Parathyroid adenoma (tissue), 2 donors: ENCODE measurements at regions not wholly inside any gene's neighbourhood (a gene's known extent, or its start where the extent isn't known, plus 50 kb on each side); places are given as distances from the start of the nearest gene placed in this dataset.
"Not testable (repeated sequence)": the region's sequence is repeated elsewhere in the genome, so short reads cannot be mapped to it uniquely, and the experiment has no call there.

Experiments
- H2AFZ ChIP-seq: fragments of 300-600 bp; sonication (generic); one replicate; pipeline ENCODE4 v1.7.0; 2017; ENCODE audit warnings: antibody characterized with exemption, mild to moderate bottlenecking
- H3K27ac ChIP-seq: fragments of 300-600 bp; sonication (generic); one replicate; pipeline ENCODE4 v1.7.0; 2017
- H3K27me3 ChIP-seq: fragments of 300-600 bp; sonication (generic); one replicate; pipeline ENCODE4 v1.7.0; 2017; ENCODE audit warnings: low read length; ENCODE audit not compliant: control insufficient read depth, insufficient read depth
- H3K36me3 ChIP-seq: fragments of 300-600 bp; sonication (generic); one replicate; pipeline ENCODE4 v1.7.0; 2017; ENCODE audit warnings: low read length; ENCODE audit not compliant: control insufficient read depth, insufficient read depth
- H3K4me1 ChIP-seq: fragments of 300-600 bp; sonication (generic); one replicate; pipeline ENCODE4 v1.7.0; 2017; ENCODE audit warnings: control low read depth
- H3K4me2 ChIP-seq: fragments of 300-600 bp; sonication (generic); one replicate; pipeline ENCODE4 v1.7.0; 2017; ENCODE audit warnings: low read length
- H3K4me3 ChIP-seq: fragments of 300-600 bp; sonication (generic); one replicate; pipeline ENCODE4 v1.7.0; 2017; ENCODE audit warnings: low read depth, low read length
- H3K79me2 ChIP-seq: fragments of 300-600 bp; sonication (generic); one replicate; pipeline ENCODE4 v1.7.0; 2017; ENCODE audit warnings: control low read depth
- H3K9ac ChIP-seq: fragments of 300-600 bp; sonication (generic); one replicate; pipeline ENCODE4 v1.7.0; 2017; ENCODE audit warnings: mild to moderate bottlenecking
- H3K9me3 ChIP-seq: fragments of 300-600 bp; sonication (generic); one replicate; pipeline ENCODE4 v1.7.0; 2017; ENCODE audit warnings: low read length; ENCODE audit not compliant: control insufficient read depth
- CTCF ChIP-seq: fragments of 300-600 bp; sonication (generic); IDR thresholded peaks from one replicate; pipeline ENCODE4 v1.7.0; 2017; ENCODE audit warnings: antibody characterized with exemption, mild to moderate bottlenecking
- donor health status: primary hyperparathyroidism.

- no peak overlapping the region for H2AFZ ChIP-seq
- no peaks in the 10 kb centered on the region for H3K9me3 ChIP-seq
- H3K9ac ChIP-seq = no peak overlapping the region
- TF ChIP-seq CTCF = no peak
- no peaks in the 10 kb centered on the region for H3K79me2 ChIP-seq
- H3K4me2 ChIP-seq = no peak overlapping the region
- H3K27me3 ChIP-seq = no peaks in the 10 kb centered on the region
- H3K4me3 ChIP-seq = no peak overlapping the region
- H3K27ac ChIP-seq = no peak overlapping the region
- no peaks in the 10 kb centered on the region for H3K4me1 ChIP-seq
- no peaks in the 10 kb centered on the region for H3K36me3 ChIP-seq
Observed at GRCh38 chr11:100525635-100526034, 161.5 kb upstream of the ARHGAP42 start.

GRCh38 chr11:100528872-100529416 lies 158.1 kb upstream of the ARHGAP42 start:
- Histone ChIP-seq H3K9ac (no peak overlapping the region), H3K27ac (no peak overlapping the region), H3K36me3 (no peaks in the 10 kb centered on the region), H3K4me3 (no peak overlapping the region), H3K27me3 (no peaks in the 10 kb centered on the region), H3K9me3 (no peaks in the 10 kb centered on the region), H3K4me1 (no peaks in the 10 kb centered on the region), H2AFZ (no peak overlapping the region), H3K4me2 (no peak overlapping the region), H3K79me2 (no peaks in the 10 kb centered on the region)
- TF ChIP-seq CTCF = no peak

- not testable (repeated sequence) for H3K4me3 ChIP-seq, H3K9me3 ChIP-seq, H3K27ac ChIP-seq, H3K36me3 ChIP-seq, H3K4me2 ChIP-seq, H3K79me2 ChIP-seq, H3K4me1 ChIP-seq, H3K27me3 ChIP-seq, H2AFZ ChIP-seq, H3K9ac ChIP-seq
Observed at GRCh38 chr11:100531290-100531689, 155.8 kb upstream of the ARHGAP42 start.

GRCh38 chr11:100536979-100537378 lies 150.1 kb upstream of the ARHGAP42 start:
- Histone ChIP-seq H3K79me2 (no peaks in the 10 kb centered on the region), H3K9ac (no peak overlapping the region), H3K4me1 (no peaks in the 10 kb centered on the region), H3K36me3 (no peaks in the 10 kb centered on the region), H3K4me3 (no peak overlapping the region), H3K9me3 (no peaks in the 10 kb centered on the region), H3K27me3 (no peaks in the 10 kb centered on the region), H3K27ac (no peak overlapping the region), H3K4me2 (no peak overlapping the region), H2AFZ (no peak overlapping the region)
- no peak for TF ChIP-seq CTCF

- H3K27me3 ChIP-seq = no peaks in the 10 kb centered on the region
- no peak for TF ChIP-seq CTCF
- no peaks in the 10 kb centered on the region for H3K79me2 ChIP-seq
- H3K9ac ChIP-seq = no peak overlapping the region
- H3K9me3 ChIP-seq = no peaks in the 10 kb centered on the region
- H3K4me2 ChIP-seq = no peak overlapping the region
- no peak overlapping the region for H2AFZ ChIP-seq
- no peak overlapping the region for H3K27ac ChIP-seq
- no peak overlapping the region for H3K4me3 ChIP-seq
- no peaks in the 10 kb centered on the region for H3K36me3 ChIP-seq
- H3K4me1 ChIP-seq = no peaks in the 10 kb centered on the region
Observed at GRCh38 chr11:100543386-100543785, 143.7 kb upstream of the ARHGAP42 start.
